Activated naive CD8-positive, alpha-beta T cell (primary cell): ENCODE measurements at regions not wholly inside any gene's neighbourhood (a gene's known extent, or its start where the extent isn't known, plus 50 kb on each side); places are given as distances from the start of the nearest gene placed in this dataset.

Experiments used
- H3K27ac Mint-ChIP-seq: one replicate; pipeline ENCODE4 v1.8.0; 2021; ENCODE audit warnings: mixed read lengths
- H3K27me3 Mint-ChIP-seq: one replicate; pipeline ENCODE4 v1.8.0; 2021; ENCODE audit warnings: mixed read lengths
- H3K36me3 Mint-ChIP-seq: one replicate; pipeline ENCODE4 v1.8.0; 2021; ENCODE audit warnings: mixed read lengths
- H3K4me1 Mint-ChIP-seq: one replicate; pipeline ENCODE4 v1.8.0; 2021; ENCODE audit warnings: low read depth, mixed read lengths
- H3K4me3 Mint-ChIP-seq: one replicate; pipeline ENCODE4 v1.8.0; 2021; ENCODE audit warnings: mild to moderate bottlenecking, mixed read lengths
- H3K9me3 Mint-ChIP-seq: one replicate; pipeline ENCODE4 v1.8.0; 2021; ENCODE audit warnings: low read depth, mixed read lengths

DNA sequence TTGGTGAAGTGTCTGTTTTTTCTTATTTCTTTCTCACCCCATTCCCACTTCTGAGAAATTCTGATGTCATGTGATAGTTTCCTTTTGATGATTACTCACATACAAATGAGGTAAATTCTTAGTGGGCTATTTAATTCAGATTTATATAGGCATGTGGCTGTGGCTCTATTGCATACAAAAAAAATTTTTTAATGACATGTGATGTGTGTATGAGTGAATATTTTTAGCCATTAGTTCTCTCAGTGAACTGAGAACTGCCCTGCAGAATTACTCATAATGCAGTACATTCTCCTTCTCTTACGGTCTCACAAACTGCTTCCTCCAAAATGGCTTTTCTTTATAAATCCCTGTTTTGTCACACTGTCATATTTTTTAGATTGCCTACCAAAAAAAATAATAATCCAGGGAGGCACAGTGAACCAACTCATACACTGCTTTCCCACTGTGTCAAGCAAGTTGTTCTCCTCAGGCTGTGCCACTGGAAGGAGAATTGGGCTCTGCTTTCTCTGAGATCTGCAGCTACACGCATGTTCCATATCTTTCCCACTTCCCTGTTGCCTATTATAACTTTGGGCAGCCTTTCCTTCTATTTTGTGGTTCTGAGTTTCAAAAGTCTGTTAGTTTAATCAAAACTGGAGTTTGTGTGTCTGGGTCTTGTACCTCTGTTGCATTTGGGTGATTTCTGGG is 415.7 kb upstream of the THBS1 start:
- peaks cover 5% of the 10 kb centered on the region for H3K9me3 Mint-ChIP-seq
- no peaks in the 10 kb centered on the region for H3K36me3 Mint-ChIP-seq
- no peak overlapping the region for H3K4me3 Mint-ChIP-seq
- H3K27ac Mint-ChIP-seq, result no peak overlapping the region
- H3K27me3 Mint-ChIP-seq, result peaks cover 12% of the 10 kb centered on the region
- no peaks in the 10 kb centered on the region for H3K4me1 Mint-ChIP-seq

DNA sequence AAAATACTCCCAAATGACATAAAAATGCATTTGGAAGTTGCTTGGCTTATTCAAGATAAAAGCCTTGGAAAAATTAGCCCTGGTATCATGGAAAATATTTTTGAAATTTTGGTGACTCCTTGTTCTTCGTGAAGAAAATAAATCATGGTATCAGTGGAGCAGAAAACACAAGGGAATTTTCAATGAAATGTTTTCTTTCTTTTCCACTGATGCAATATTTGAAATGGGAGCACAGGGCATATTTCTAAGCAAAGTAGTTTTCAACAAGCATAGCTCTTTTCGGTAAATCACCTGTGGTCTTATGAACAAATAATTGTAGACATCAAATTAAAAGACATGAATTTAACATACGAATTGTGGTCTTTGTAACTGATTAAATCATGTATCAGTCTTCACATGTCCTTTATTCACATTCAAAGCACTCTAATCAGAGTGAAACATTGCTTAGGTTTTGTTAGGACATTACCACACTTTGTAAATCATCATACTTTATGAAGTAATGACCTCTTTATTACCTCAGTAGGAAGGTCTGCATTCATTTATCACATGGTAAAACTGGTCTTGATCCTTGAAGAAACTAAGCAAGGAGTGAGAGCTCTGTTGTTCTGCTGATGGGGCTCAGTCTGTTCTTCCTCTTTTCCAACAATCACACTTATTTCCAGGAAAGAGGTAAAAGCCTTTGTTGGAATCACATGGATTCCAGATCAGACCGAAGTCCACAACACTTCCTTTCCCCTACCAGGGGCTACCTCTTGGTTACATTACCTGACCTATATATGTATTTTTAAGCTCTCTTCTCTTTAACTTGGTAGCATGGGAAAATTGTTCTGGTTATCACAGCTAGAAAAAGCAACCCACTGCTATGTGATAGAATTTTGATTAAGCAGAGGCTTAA is 413.5 kb upstream of the THBS1 start:
- no peaks in the 10 kb centered on the region for H3K4me1 Mint-ChIP-seq
- H3K27me3 Mint-ChIP-seq, result peaks cover 17% of the 10 kb centered on the region
- peaks cover 5% of the 10 kb centered on the region for H3K9me3 Mint-ChIP-seq
- no peak overlapping the region for H3K4me3 Mint-ChIP-seq
- H3K36me3 Mint-ChIP-seq, result no peaks in the 10 kb centered on the region
- no peak overlapping the region for H3K27ac Mint-ChIP-seq

DNA sequence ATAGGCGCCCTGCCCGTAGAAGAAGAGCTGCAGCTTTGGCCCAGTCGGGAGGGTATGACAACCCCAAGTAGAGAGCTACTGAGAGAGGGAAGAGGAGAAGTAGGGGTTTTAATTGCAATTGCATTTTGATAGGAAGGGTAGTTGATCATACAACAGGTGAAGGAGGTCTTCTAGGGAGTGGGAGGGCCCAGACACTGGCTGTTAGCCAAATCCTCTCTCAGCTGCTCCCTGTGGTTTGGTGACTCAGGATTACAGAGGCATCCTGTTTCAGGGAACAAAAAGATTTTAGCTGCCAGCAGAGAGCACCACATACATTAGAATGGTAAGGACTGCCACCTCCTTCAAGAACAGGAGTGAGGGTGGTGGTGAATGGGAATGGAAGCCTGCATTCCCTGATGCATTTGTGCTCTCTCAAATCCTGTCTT is 408.9 kb upstream of the THBS1 start:
- Mint-ChIP-seq H3K9me3 (no peaks in the 10 kb centered on the region), H3K27ac (no peak overlapping the region), H3K36me3 (no peaks in the 10 kb centered on the region), H3K27me3 (peaks cover 26% of the 10 kb centered on the region), H3K4me1 (no peaks in the 10 kb centered on the region), H3K4me3 (no peak overlapping the region)

GRCh38 chr15:39172380-39173281 is 408.2 kb upstream of the THBS1 start:
- no peak overlapping the region for H3K27ac Mint-ChIP-seq
- no peaks in the 10 kb centered on the region for H3K36me3 Mint-ChIP-seq
- H3K9me3 Mint-ChIP-seq, result no peaks in the 10 kb centered on the region
- peaks cover 20% of the 10 kb centered on the region for H3K27me3 Mint-ChIP-seq
- H3K4me3 Mint-ChIP-seq, result no peak overlapping the region
- no peaks in the 10 kb centered on the region for H3K4me1 Mint-ChIP-seq

DNA sequence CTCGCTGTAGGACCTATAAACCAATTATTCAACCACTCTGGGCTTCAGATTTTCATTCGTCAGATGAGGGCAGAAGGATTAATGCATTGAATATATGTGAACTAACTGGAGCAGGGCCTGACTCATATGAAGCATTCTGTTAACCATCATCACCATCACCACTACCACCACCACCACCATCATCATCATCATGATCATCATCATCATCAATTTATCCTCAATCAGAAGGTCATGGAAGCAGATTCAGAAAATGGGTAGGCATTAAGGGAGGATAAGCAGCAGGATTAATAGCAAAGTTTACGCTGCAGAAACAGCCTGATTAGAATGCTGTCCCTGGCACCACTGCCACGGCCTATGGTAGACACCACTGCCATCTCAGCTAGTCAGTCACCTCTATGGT is 407.5 kb upstream of the THBS1 start:
- Mint-ChIP-seq H3K4me3 (no peak overlapping the region), H3K27me3 (peaks cover 19% of the 10 kb centered on the region), H3K27ac (no peak overlapping the region), H3K9me3 (no peaks in the 10 kb centered on the region), H3K36me3 (no peaks in the 10 kb centered on the region), H3K4me1 (no peaks in the 10 kb centered on the region)

- Mint-ChIP-seq H3K4me1 (no peaks in the 10 kb centered on the region), H3K4me3 (no peak overlapping the region), H3K36me3 (no peaks in the 10 kb centered on the region), H3K9me3 (no peaks in the 10 kb centered on the region), H3K27ac (no peak overlapping the region), H3K27me3 (peaks cover 21% of the 10 kb centered on the region)
Observed at GRCh38 chr15:39174332-39174731, 406.5 kb upstream of the THBS1 start.

GRCh38 chr15:39176030-39176429 is 404.8 kb upstream of the THBS1 start:
- H3K4me3 Mint-ChIP-seq, result no peak overlapping the region
- H3K27me3 Mint-ChIP-seq, result peaks cover 20% of the 10 kb centered on the region
- no peak overlapping the region for H3K27ac Mint-ChIP-seq
- H3K36me3 Mint-ChIP-seq, result no peaks in the 10 kb centered on the region
- no peaks in the 10 kb centered on the region for H3K4me1 Mint-ChIP-seq
- H3K9me3 Mint-ChIP-seq, result no peaks in the 10 kb centered on the region

GRCh38 chr15:39177561-39177960 is 403.3 kb upstream of the THBS1 start:
- H3K4me3 Mint-ChIP-seq, result no peak overlapping the region
- H3K36me3 Mint-ChIP-seq, result no peaks in the 10 kb centered on the region
- no peaks in the 10 kb centered on the region for H3K4me1 Mint-ChIP-seq
- no peak overlapping the region for H3K27ac Mint-ChIP-seq
- no peaks in the 10 kb centered on the region for H3K9me3 Mint-ChIP-seq
- H3K27me3 Mint-ChIP-seq, result peaks cover 15% of the 10 kb centered on the region

- no peaks in the 10 kb centered on the region for H3K4me1 Mint-ChIP-seq
- no peak overlapping the region for H3K27ac Mint-ChIP-seq
- no peak overlapping the region for H3K4me3 Mint-ChIP-seq
- no peaks in the 10 kb centered on the region for H3K9me3 Mint-ChIP-seq
- peaks cover 5% of the 10 kb centered on the region for H3K27me3 Mint-ChIP-seq
- H3K36me3 Mint-ChIP-seq, result no peaks in the 10 kb centered on the region
Observed at GRCh38 chr15:39180030-39180429, 400.8 kb upstream of the THBS1 start.

DNA sequence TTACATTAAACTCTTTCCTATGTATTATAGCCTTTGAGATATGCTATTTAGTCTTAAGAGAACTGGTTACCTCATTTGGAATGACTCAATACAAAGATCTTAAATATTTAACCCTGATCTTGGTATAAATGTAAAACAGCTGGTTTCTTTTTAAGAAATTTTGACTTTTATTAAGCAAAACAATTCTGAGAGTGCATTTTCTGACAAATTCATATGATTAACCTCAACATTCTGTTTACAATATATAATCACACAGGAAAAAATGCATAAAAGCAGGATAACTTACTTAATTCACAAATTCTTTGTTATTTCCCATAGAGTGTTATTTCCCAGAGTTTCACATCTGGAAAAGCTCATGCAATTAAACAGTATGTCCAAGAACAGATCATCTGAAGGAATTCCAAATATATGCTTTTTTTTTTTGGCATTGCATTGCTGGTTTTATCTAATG is 400.4 kb upstream of the THBS1 start:
- Mint-ChIP-seq H3K9me3 (no peaks in the 10 kb centered on the region), H3K27ac (no peak overlapping the region), H3K36me3 (no peaks in the 10 kb centered on the region), H3K4me3 (no peak overlapping the region), H3K27me3 (peaks cover 4% of the 10 kb centered on the region), H3K4me1 (no peaks in the 10 kb centered on the region)

- Mint-ChIP-seq H3K4me3 (no peak overlapping the region), H3K27me3 (peaks cover 4% of the 10 kb centered on the region), H3K36me3 (no peaks in the 10 kb centered on the region), H3K9me3 (no peaks in the 10 kb centered on the region), H3K4me1 (no peaks in the 10 kb centered on the region), H3K27ac (no peak overlapping the region)
Observed at GRCh38 chr15:39181056-39181747, 399.7 kb upstream of the THBS1 start.

- H3K4me1 Mint-ChIP-seq, result no peaks in the 10 kb centered on the region
- H3K27me3 Mint-ChIP-seq, result peaks cover 6% of the 10 kb centered on the region
- H3K4me3 Mint-ChIP-seq, result no peak overlapping the region
- H3K36me3 Mint-ChIP-seq, result no peaks in the 10 kb centered on the region
- H3K27ac Mint-ChIP-seq, result no peak overlapping the region
- H3K9me3 Mint-ChIP-seq, result no peaks in the 10 kb centered on the region
Observed at GRCh38 chr15:39181940-39182339, 398.9 kb upstream of the THBS1 start.

DNA sequence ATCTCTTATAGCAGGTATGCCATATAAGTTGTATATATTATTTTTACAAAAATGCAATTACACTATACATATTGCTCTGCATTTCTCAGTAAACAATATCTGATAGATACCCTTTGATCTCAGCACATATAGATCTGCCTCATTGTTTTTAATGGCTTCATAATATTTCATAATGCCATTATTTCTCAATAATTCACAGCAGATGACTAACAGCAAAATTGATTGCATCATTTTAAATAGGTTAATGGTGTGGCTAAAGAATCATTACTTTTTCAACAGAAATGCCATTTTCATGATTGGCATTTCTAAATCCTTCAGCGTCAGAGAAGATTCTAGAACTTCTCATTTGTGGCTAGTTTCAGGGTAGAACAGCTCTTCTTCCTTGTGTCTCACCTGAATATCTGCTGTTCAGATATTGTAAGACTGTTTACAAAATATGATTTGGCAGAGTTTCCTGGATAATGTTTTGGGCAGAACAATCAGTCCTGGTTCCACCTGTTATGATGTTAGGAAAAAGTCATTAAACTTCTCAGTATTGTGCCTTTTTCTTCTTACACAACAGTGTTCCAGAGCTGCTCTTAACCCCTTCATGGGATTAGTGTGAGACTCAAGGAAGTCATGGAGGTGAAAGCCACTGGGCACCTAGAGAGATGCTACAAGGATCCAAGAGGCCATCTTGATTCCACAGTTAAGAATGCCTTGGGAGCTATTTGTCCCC is 397.6 kb upstream of the THBS1 start:
- H3K27me3 Mint-ChIP-seq, result peaks cover 6% of the 10 kb centered on the region
- no peaks in the 10 kb centered on the region for H3K9me3 Mint-ChIP-seq
- no peak overlapping the region for H3K4me3 Mint-ChIP-seq
- H3K4me1 Mint-ChIP-seq, result no peaks in the 10 kb centered on the region
- no peak overlapping the region for H3K27ac Mint-ChIP-seq
- no peaks in the 10 kb centered on the region for H3K36me3 Mint-ChIP-seq
